Cardiac muscle cell (in vitro differentiated cells and primary cell): ENCODE measurements at regions not wholly inside any gene's neighbourhood (a gene's known extent, or its start where the extent isn't known, plus 50 kb on each side); places are given as distances from the start of the nearest gene placed in this dataset.

ENCODE experiments used
- DNase-seq, 2 donors: peaks; one replicate each; pipeline versions ENCODE4 v3.0.0 to v3.0.0-alpha.2; 2010 to 2017; ENCODE audit warnings: low read depth in 1 of 2, low spot score in 1 of 2
- H3K27ac ChIP-seq: fragments of 200-600 bp; sonication (generic); 2 replicates; pipeline ENCODE4 v1.5.1; 2016
- H3K27me3 ChIP-seq: fragments of 200-600 bp; sonication (generic); 2 replicates; pipeline ENCODE4 v1.6.0; 2016; ENCODE audit warnings: control low read depth
- H3K36me3 ChIP-seq: fragments of 200-600 bp; sonication (generic); 2 replicates; pipeline ENCODE4 v1.5.1; 2016; ENCODE audit warnings: control low read depth
- H3K4me1 ChIP-seq: fragments of 200-600 bp; sonication (generic); 2 replicates; pipeline ENCODE4 v1.8.1; 2017; ENCODE audit warnings: low read depth, mild to moderate bottlenecking, mixed run types
- H3K4me3 ChIP-seq: fragments of 200-600 bp; sonication (generic); 2 replicates; pipeline ENCODE4 v1.5.1; 2016; ENCODE audit warnings: mild to moderate bottlenecking
- H3K9me3 ChIP-seq: fragments of 200-600 bp; sonication (generic); 2 replicates; pipeline ENCODE4 v1.5.1; 2017; ENCODE audit warnings: low read depth, mild to moderate bottlenecking, control low read depth
- CTCF ChIP-seq: IDR thresholded peaks from 2 replicates; pipeline ENCODE4 v1.5.1; 2012; ENCODE audit warnings: low read depth, mild to moderate bottlenecking, low read length

- Histone ChIP-seq H3K4me3 (no peak overlapping the region), H3K27ac (no peak overlapping the region), H3K4me1 (no peaks in the 10 kb centered on the region), H3K27me3 (no peaks in the 10 kb centered on the region), H3K36me3 (no peaks in the 10 kb centered on the region), H3K9me3 (no peaks in the 10 kb centered on the region)
- DNase-seq = no peak
- no peak for TF ChIP-seq CTCF
Measured at GRCh38 chr2:76288598-76288997, 577.9 kb upstream of the GCFC2 start.

- TF ChIP-seq CTCF = no peak
- Histone ChIP-seq H3K27me3 (no peaks in the 10 kb centered on the region), H3K4me1 (no peaks in the 10 kb centered on the region), H3K27ac (no peak overlapping the region), H3K4me3 (no peak overlapping the region), H3K36me3 (no peaks in the 10 kb centered on the region), H3K9me3 (no peaks in the 10 kb centered on the region)
- DNase-seq = no peak
Measured at GRCh38 chr2:76288146-76288545, 577.4 kb upstream of the GCFC2 start.

- no peaks in the 10 kb centered on the region for H3K4me1 ChIP-seq
- no peaks in the 10 kb centered on the region for H3K9me3 ChIP-seq
- no peaks in the 10 kb centered on the region for H3K36me3 ChIP-seq
- H3K27ac ChIP-seq = no peak overlapping the region
- no peak for DNase-seq
- no peak for TF ChIP-seq CTCF
- no peak overlapping the region for H3K4me3 ChIP-seq
- H3K27me3 ChIP-seq = no peaks in the 10 kb centered on the region
Measured at GRCh38 chr2:76283350-76283749, 572.6 kb upstream of the GCFC2 start.

- H3K27ac ChIP-seq = no peak overlapping the region
- H3K4me3 ChIP-seq = no peak overlapping the region
- no peaks in the 10 kb centered on the region for H3K4me1 ChIP-seq
- TF ChIP-seq CTCF = no peak
- no peaks in the 10 kb centered on the region for H3K27me3 ChIP-seq
- H3K36me3 ChIP-seq = no peaks in the 10 kb centered on the region
- DNase-seq = no peak
- no peaks in the 10 kb centered on the region for H3K9me3 ChIP-seq
Measured at GRCh38 chr2:76281156-76281841, 570.6 kb upstream of the GCFC2 start.

GRCh38 chr2:76280686-76281085, 570.0 kb upstream of the GCFC2 start:
- Histone ChIP-seq H3K4me1 (no peaks in the 10 kb centered on the region), H3K36me3 (no peaks in the 10 kb centered on the region), H3K4me3 (no peak overlapping the region), H3K27me3 (no peaks in the 10 kb centered on the region), H3K9me3 (no peaks in the 10 kb centered on the region), H3K27ac (no peak overlapping the region)
- DNase-seq = no peak
- TF ChIP-seq CTCF = no peak

- no peak for DNase-seq
Measured at GRCh38 chr2:76279142-76279541, 568.4 kb upstream of the GCFC2 start.

More at GRCh38 chr2:76279142-76279541, 568.4 kb upstream of the GCFC2 start:
- Histone ChIP-seq H3K27ac (no peak overlapping the region), H3K4me1 (no peaks in the 10 kb centered on the region), H3K4me3 (no peak overlapping the region), H3K9me3 (no peaks in the 10 kb centered on the region), H3K36me3 (no peaks in the 10 kb centered on the region), H3K27me3 (no peaks in the 10 kb centered on the region)
- no peak for TF ChIP-seq CTCF
